H9 (cell line): ENCODE measurements at regions not wholly inside any gene's neighbourhood (a gene's known extent, or its start where the extent isn't known, plus 50 kb on each side); places are given as distances from the start of the nearest gene placed in this dataset.

Experiments used
- DNase-seq: peaks from one replicate; pipeline ENCODE4 v3.0.0-alpha.2; 2017
- H2AFZ ChIP-seq: one replicate; pipeline ENCODE4 v1.6.1; 2013; ENCODE audit warnings: mild to moderate bottlenecking, low read length, control low read depth, moderate library complexity
- H2AK5ac ChIP-seq: 2 replicates; pipeline ENCODE4 v1.6.1; 2013; ENCODE audit warnings: low read length, control low read depth, mixed read lengths; ENCODE audit not compliant: insufficient read length
- H2BK120ac ChIP-seq: one replicate; pipeline ENCODE4 v1.6.1; 2013; ENCODE audit warnings: low read depth, mild to moderate bottlenecking, low read length, control low read depth, inconsistent platforms; ENCODE audit not compliant: poor library complexity, severe bottlenecking
- H2BK12ac ChIP-seq: 2 replicates; pipeline ENCODE4 v1.6.1; 2013; ENCODE audit warnings: low read length, control low read depth, mixed read lengths, low read depth; ENCODE audit not compliant: insufficient read length
- H2BK15ac ChIP-seq: 2 replicates; pipeline ENCODE4 v1.6.1; 2013; ENCODE audit warnings: low read depth, low read length, control low read depth
- H2BK20ac ChIP-seq: one replicate; pipeline ENCODE4 v1.6.1; 2013; ENCODE audit warnings: low read depth, mild to moderate bottlenecking, low read length, control low read depth, inconsistent platforms; ENCODE audit not compliant: poor library complexity, severe bottlenecking
- H2BK5ac ChIP-seq: 2 replicates; pipeline ENCODE4 v1.6.1; 2013; ENCODE audit warnings: low read length, control low read depth, mixed read lengths; ENCODE audit not compliant: insufficient read length
- H3K14ac ChIP-seq: 2 replicates; pipeline ENCODE4 v1.6.1; 2013; ENCODE audit warnings: low read length, control low read depth; ENCODE audit not compliant: insufficient read depth
- H3K18ac ChIP-seq: 2 replicates; pipeline ENCODE4 v1.6.1; 2013; ENCODE audit warnings: low read depth, mild to moderate bottlenecking, mixed read lengths, low read length, control low read depth; ENCODE audit not compliant: insufficient read length
- H3K23ac ChIP-seq: 2 replicates; pipeline ENCODE4 v1.6.1; 2013; ENCODE audit warnings: low read length, control low read depth, mixed read lengths, low read depth; ENCODE audit not compliant: insufficient read length
- H3K23me2 ChIP-seq: 2 replicates; pipeline ENCODE4 v1.6.1; 2013; ENCODE audit warnings: low read depth, mild to moderate bottlenecking, mixed read lengths, low read length, control low read depth; ENCODE audit not compliant: insufficient read length, poor library complexity, severe bottlenecking
- H3K27ac ChIP-seq: 2 replicates; pipeline ENCODE4 v1.5.1; 2013; ENCODE audit warnings: low read length, control low read depth, mixed read lengths, low read depth; ENCODE audit not compliant: insufficient read length
- H3K27me3 ChIP-seq: 2 replicates; pipeline ENCODE4 v1.6.1; 2013; ENCODE audit warnings: low read length, control low read depth, inconsistent platforms; ENCODE audit not compliant: insufficient read depth
- H3K4ac ChIP-seq: 2 replicates; pipeline ENCODE4 v1.6.1; 2013; ENCODE audit warnings: low read depth, mild to moderate bottlenecking, control low read depth, inconsistent platforms, low read length, moderate library complexity
- H3K4me1 ChIP-seq: 2 replicates; pipeline ENCODE4 v1.6.1; 2013; ENCODE audit warnings: low read length, control low read depth, inconsistent platforms; ENCODE audit not compliant: insufficient read depth
- H3K4me2 ChIP-seq: 2 replicates; pipeline ENCODE4 v1.6.1; 2013; ENCODE audit warnings: low read length, control low read depth, mixed read lengths; ENCODE audit not compliant: insufficient read length, insufficient read depth
- H3K56ac ChIP-seq: 2 replicates; pipeline ENCODE4 v1.6.1; 2013; ENCODE audit warnings: low read depth, mild to moderate bottlenecking, mixed read lengths, low read length, control low read depth; ENCODE audit not compliant: insufficient read length
- H3K79me1 ChIP-seq: 2 replicates; pipeline ENCODE4 v1.6.1; 2013; ENCODE audit warnings: low read depth, mild to moderate bottlenecking, moderate library complexity, low read length, control low read depth, inconsistent platforms; ENCODE audit not compliant: insufficient read depth, poor library complexity, severe bottlenecking
- H3K79me2 ChIP-seq: 2 replicates; pipeline ENCODE4 v1.6.1; 2013; ENCODE audit warnings: low read length, control low read depth, inconsistent platforms; ENCODE audit not compliant: insufficient read depth
- H3K9ac ChIP-seq: 2 replicates; pipeline ENCODE4 v1.6.1; 2013; ENCODE audit warnings: low read length, control low read depth, mixed read lengths; ENCODE audit not compliant: insufficient read length; ENCODE audit errors: extremely low read depth
- H3K9me3 ChIP-seq: one replicate; pipeline ENCODE4 v1.6.1; 2013; ENCODE audit warnings: low read depth, low read length, inconsistent platforms; ENCODE audit not compliant: control insufficient read depth
- H3T11ph ChIP-seq: one replicate; pipeline ENCODE4 v1.6.1; 2013; ENCODE audit warnings: mild to moderate bottlenecking, low read length, control low read depth, inconsistent platforms
- H4K20me1 ChIP-seq: one replicate; pipeline ENCODE4 v1.6.1; 2013; ENCODE audit not compliant: control insufficient read depth, insufficient read length, insufficient read depth
- H4K5ac ChIP-seq: 2 replicates; pipeline ENCODE4 v1.6.1; 2013; ENCODE audit warnings: low read depth, mild to moderate bottlenecking, mixed read lengths, low read length, control low read depth; ENCODE audit not compliant: insufficient read length
- H4K8ac ChIP-seq: replicated peaks from 2 replicates; pipeline ENCODE4 v1.6.1; 2013; ENCODE audit warnings: low read length, control low read depth, mixed read lengths, low read depth; ENCODE audit not compliant: insufficient read length
- H4K91ac ChIP-seq: 2 replicates; pipeline ENCODE4 v1.6.1; 2013; ENCODE audit warnings: low read depth, mild to moderate bottlenecking, moderate library complexity, mixed read lengths, low read length, control low read depth; ENCODE audit not compliant: insufficient read length
- H3K27ac Mint-ChIP-seq, 3 experiments: 2 replicates in 2 of 3; 3 replicates in 1 of 3; pipeline ENCODE4 v1.8.0; 2020 to 2021; ENCODE audit warnings: mixed read lengths in 3 of 3, mild to moderate bottlenecking in 1 of 3, moderate library complexity in 1 of 3
- H3K27me3 Mint-ChIP-seq: 2 replicates; pipeline ENCODE4 v1.8.0; 2021; ENCODE audit warnings: low read depth, mild to moderate bottlenecking, moderate library complexity, mixed read lengths
- H3K36me3 Mint-ChIP-seq, 3 experiments: 2 replicates in 2 of 3; 3 replicates in 1 of 3; pipeline ENCODE4 v1.8.0; 2020 to 2021; ENCODE audit warnings: low read depth in 3 of 3, mixed read lengths in 3 of 3; ENCODE audit not compliant: insufficient read depth in 1 of 3
- H3K4me1 Mint-ChIP-seq, 2 experiments: 2 replicates each; pipeline ENCODE4 v1.8.0; 2020; ENCODE audit warnings: mixed read lengths in 2 of 2
- H3K4me3 Mint-ChIP-seq, 2 experiments: 2 replicates in 1 of 2; 3 replicates in 1 of 2; pipeline ENCODE4 v1.8.0; 2020 to 2021; ENCODE audit warnings: mild to moderate bottlenecking in 2 of 2, mixed read lengths in 2 of 2, moderate library complexity in 1 of 2
- H3K9me3 Mint-ChIP-seq, 2 experiments: 2 replicates in 1 of 2; 3 replicates in 1 of 2; pipeline ENCODE4 v1.8.0; 2020; ENCODE audit warnings: mild to moderate bottlenecking in 2 of 2, mixed read lengths in 2 of 2, moderate library complexity in 1 of 2
- CTCF ChIP-seq: fragments of 200-600 bp; sonication (generic); conservative IDR thresholded peaks from 3 replicates; pipeline ENCODE4 v1.8.0; 2021; ENCODE audit warnings: antibody characterized with exemption, mild to moderate bottlenecking
- WGBS: extraction: QIAGEN DNeasy Blood & Tissue Kit; methylation state at CpG from one replicate; pipeline ENCODE4 v1.1.7; 2013; ENCODE audit warnings: missing lambda C conversion rate, low lambda C conversion rate, mixed read lengths; ENCODE audit not compliant: insufficient read length; ENCODE audit errors: extremely low coverage; 5-methylcytosine and 5-hydroxymethylcytosine counted together

GRCh38 chr1:188058801-188059200 is 1230.1 kb downstream of the PLA2G4A start:
- Mint-ChIP-seq H3K27me3 (no peaks in the 10 kb centered on the region), H3K36me3 (peaks cover 0 to 4% (median 1%) of the 10 kb centered on the region in 3 experiments; a peak in 2 of 7 replicates), H3K9me3 (peaks cover 5 to 7% of the 10 kb centered on the region in 2 experiments), H3K4me3 (no peak overlapping the region), H3K27ac (no peak overlapping the region), H3K4me1 (no peaks in the 10 kb centered on the region)
- Histone ChIP-seq H3K79me2 (no peaks in the 10 kb centered on the region), H3K9ac (no peak overlapping the region), H3K4me1 (no peaks in the 10 kb centered on the region), H4K5ac (no peak overlapping the region), H3K27ac (no peak overlapping the region), H2BK5ac (no peak overlapping the region), H4K8ac (no peak overlapping the region), H2BK20ac (no peak overlapping the region), H4K91ac (no peak overlapping the region), H3K79me1 (no peaks in the 10 kb centered on the region), H3K56ac (no peak overlapping the region), H3K14ac (no peak overlapping the region), H3K4ac (no peak overlapping the region), H2AK5ac (no peak overlapping the region), H2BK15ac (no peak overlapping the region), H3K27me3 (no peaks in the 10 kb centered on the region), H3K23me2 (no peaks in the 10 kb centered on the region), H4K20me1 (no peaks in the 10 kb centered on the region), H2BK12ac (no peak overlapping the region), H3T11ph (no peak overlapping the region), H3K23ac (no peak overlapping the region), H2AFZ (no peak overlapping the region), H3K18ac (no peak overlapping the region), H3K4me2 (no peak overlapping the region), H3K9me3 (no peaks in the 10 kb centered on the region), H2BK120ac (no peak overlapping the region)
- WGBS: no CpG with 5 or more reads among the region's 1 CpG
- no peak for TF ChIP-seq CTCF
- no peak for DNase-seq
